ENCODE measurements at regions not wholly inside any gene's neighbourhood (a gene's known extent, or its start where the extent isn't known, plus 50 kb on each side); places are given as distances from the start of the nearest gene placed in this dataset.

- no peak for TF ChIP-seq CTCF (IDR thresholded peaks at IDR 0.05; ENCODE audit: low read depth, low read length, poor library complexity, severe bottlenecking)
- TF ChIP-seq EZH2phosphoT487 (IDR thresholded peaks at IDR 0.05; ENCODE audit: borderline replicate concordance, low read length): no peak
Observed at GRCh38 chr6:126907312-126907711, 211.2 kb upstream of the RSPO3 start.
